ENCODE measurements at regions not wholly inside any gene's neighbourhood (a gene's known extent, or its start where the extent isn't known, plus 50 kb on each side); places are given as distances from the start of the nearest gene placed in this dataset.

- TF ChIP-seq MAX (IDR thresholded peaks at IDR 0.05) (no peak), FOXM1 (IDR thresholded peaks at IDR 0.05; ENCODE audit: borderline replicate concordance, low read depth) (no peak), REST (IDR thresholded peaks at IDR 0.05; ENCODE audit: low read depth) (no peak), TEAD4 (IDR thresholded peaks at IDR 0.05) (no peak), CEBPB (IDR thresholded peaks at IDR 0.05) (no peak), EP300 (IDR thresholded peaks at IDR 0.05; ENCODE audit: borderline replicate concordance) (no peak)
These were observed 145.3 kb upstream of the RXFP2 start for GRCh38 chr13:31594056-31594455.
